ENCODE measurements at regions not wholly inside any gene's neighbourhood (a gene's known extent, or its start where the extent isn't known, plus 50 kb on each side); places are given as distances from the start of the nearest gene placed in this dataset.
"Not testable (repeated sequence)": the region's sequence is repeated elsewhere in the genome, so short reads cannot be mapped to it uniquely, and the experiment has no call there.

DNA sequence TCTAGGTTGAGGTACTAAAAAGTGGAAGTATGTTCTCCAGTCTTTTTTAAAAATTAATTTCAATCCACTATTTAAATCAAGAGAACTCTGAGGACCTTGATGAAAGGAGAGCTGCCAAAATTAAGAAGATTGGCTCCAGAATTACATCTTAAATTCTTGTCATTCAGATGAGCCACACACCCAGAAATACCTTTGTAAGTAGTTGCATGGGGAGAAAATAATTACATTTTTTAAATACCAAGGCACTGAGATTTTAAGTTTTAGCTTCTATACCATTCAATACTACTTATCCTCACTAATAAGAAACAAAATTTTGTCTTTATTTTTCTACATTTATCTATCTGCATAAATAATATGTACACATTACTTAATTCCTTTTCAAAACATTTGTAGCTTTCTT lies 1132.8 kb downstream of the OTOL1 start:
- H3K36me3 ChIP-seq (replicated peaks in 1 of 2; ENCODE audit: control insufficient read depth in 1 of 2, insufficient read depth in 2 of 2, low read length in 2 of 2), result no peaks in the 10 kb centered on the region
- no peak overlapping the region for H3K27ac ChIP-seq (ENCODE audit: low read depth in 1 of 2, low read length in 2 of 2)
- H4K20me1 ChIP-seq (ENCODE audit: insufficient read depth, low read length), result no peaks in the 10 kb centered on the region
- H3K4me1 Mint-ChIP-seq, result no peaks in the 10 kb centered on the region
- no peaks in the 10 kb centered on the region for H3K79me2 ChIP-seq (ENCODE audit: insufficient read depth, low read length)
- no peak overlapping the region for H3K9ac ChIP-seq (ENCODE audit: insufficient read depth, low read length, poor library complexity, severe bottlenecking)
- no peak for DNase-seq
- H3K4me3 Mint-ChIP-seq, result no peak overlapping the region
- peaks cover 0 to 11% (median 3%) of the 10 kb centered on the region in 7 donors for H3K9me3 Mint-ChIP-seq
- intact Hi-C loops (cut with micrococcal nuclease), result no loop called here
- TF ChIP-seq, protein P1, sequence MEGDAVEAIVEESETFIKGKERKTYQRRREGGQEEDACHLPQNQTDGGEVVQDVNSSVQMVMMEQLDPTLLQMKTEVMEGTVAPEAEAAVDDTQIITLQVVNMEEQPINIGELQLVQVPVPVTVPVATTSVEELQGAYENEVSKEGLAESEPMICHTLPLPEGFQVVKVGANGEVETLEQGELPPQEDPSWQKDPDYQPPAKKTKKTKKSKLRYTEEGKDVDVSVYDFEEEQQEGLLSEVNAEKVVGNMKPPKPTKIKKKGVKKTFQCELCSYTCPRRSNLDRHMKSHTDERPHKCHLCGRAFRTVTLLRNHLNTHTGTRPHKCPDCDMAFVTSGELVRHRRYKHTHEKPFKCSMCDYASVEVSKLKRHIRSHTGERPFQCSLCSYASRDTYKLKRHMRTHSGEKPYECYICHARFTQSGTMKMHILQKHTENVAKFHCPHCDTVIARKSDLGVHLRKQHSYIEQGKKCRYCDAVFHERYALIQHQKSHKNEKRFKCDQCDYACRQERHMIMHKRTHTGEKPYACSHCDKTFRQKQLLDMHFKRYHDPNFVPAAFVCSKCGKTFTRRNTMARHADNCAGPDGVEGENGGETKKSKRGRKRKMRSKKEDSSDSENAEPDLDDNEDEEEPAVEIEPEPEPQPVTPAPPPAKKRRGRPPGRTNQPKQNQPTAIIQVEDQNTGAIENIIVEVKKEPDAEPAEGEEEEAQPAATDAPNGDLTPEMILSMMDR (IDR thresholded peaks at IDR 0.05), result no peak
- H3K4me2 ChIP-seq (replicated peaks; ENCODE audit: extremely low read depth, low read length, poor library complexity, severe bottlenecking), result no peak overlapping the region
- H3K27me3 Mint-ChIP-seq (ENCODE audit: low read depth in 3 of 3), result peaks cover 0 to 1% (median 0%) of the 10 kb centered on the region in 3 donors
- H3K9me3 ChIP-seq (replicated peaks in 1 of 2; ENCODE audit: control insufficient read depth in 1 of 2, insufficient read depth in 1 of 2, low read length in 2 of 2), result no peaks in the 10 kb centered on the region
- no peaks in the 10 kb centered on the region for H3K4me1 ChIP-seq (ENCODE audit: control insufficient read depth in 1 of 2, insufficient read depth in 2 of 2, low read length in 2 of 2)
- H3K36me3 Mint-ChIP-seq, result no peaks in the 10 kb centered on the region
- no peak overlapping the region for H2AFZ ChIP-seq (ENCODE audit: insufficient read depth, low read depth, low read length, poor library complexity, severe bottlenecking)
- no peaks in the 10 kb centered on the region for H3K27me3 ChIP-seq (ENCODE audit: control insufficient read depth in 2 of 2, insufficient read depth in 2 of 2, low read length in 2 of 2)
- no peak overlapping the region for H3K4me3 ChIP-seq (replicated peaks in 1 of 3; ENCODE audit: low read depth in 2 of 3, low read length in 3 of 3)
- no peak overlapping the region for H3K27ac Mint-ChIP-seq

DNA sequence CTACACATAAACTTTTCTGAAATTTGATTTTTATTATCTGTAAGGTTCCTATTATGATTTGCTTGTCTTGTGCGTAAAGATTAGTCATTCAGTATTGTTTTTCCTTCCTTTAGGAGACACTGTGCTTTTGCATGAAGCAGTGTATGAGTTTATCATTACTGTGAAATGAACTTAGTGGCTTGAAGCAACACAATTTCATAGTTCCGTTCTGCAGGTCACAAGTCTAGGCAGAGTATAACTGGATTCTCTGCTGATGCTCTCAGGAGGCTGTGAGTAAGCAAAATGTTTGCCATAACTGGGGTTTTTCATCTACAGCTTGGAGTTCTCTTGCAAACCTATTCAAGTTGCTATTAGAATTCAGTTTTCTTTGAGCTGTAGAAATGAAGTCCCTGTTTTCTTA lies 1136.1 kb downstream of the OTOL1 start:
- intact Hi-C loops (cut with micrococcal nuclease), result no loop called here
- H3K4me1 Mint-ChIP-seq, result no peaks in the 10 kb centered on the region
- no peak overlapping the region for H3K27ac Mint-ChIP-seq

DNA sequence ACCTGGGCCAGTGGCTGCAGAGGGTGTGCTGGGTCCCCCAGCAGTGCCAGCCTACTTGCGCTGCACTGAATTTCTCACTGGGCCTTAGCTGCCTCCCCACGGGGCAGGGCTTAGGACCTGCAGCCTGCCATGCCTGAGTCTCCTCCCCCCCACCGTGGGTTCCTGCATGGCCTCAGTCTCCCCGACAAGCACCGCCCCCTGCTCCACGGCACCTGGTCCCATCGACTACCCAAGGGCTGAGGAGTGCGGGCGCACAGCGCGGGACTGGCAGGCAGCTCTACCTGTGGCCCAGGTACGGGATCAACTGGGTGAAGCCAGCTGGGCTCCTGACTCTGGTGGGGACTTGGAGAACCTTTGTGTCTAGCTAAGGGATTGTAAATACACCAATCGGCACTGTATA lies 1143.6 kb downstream of the OTOL1 start:
- H3K27ac ChIP-seq (ENCODE audit: low read depth in 1 of 2, low read length in 2 of 2); H3K4me3 Mint-ChIP-seq; DNase-seq; H2AFZ ChIP-seq (ENCODE audit: insufficient read depth, low read depth, low read length, poor library complexity, severe bottlenecking); H3K27me3 Mint-ChIP-seq (ENCODE audit: low read depth in 3 of 3); H3K4me2 ChIP-seq (replicated peaks; ENCODE audit: extremely low read depth, low read length, poor library complexity, severe bottlenecking); intact Hi-C loops (cut with micrococcal nuclease); H3K4me1 ChIP-seq (ENCODE audit: control insufficient read depth in 1 of 2, insufficient read depth in 2 of 2, low read length in 2 of 2); H3K36me3 Mint-ChIP-seq; H3K27ac Mint-ChIP-seq; H3K27me3 ChIP-seq (ENCODE audit: control insufficient read depth in 2 of 2, insufficient read depth in 2 of 2, low read length in 2 of 2); H3K4me3 ChIP-seq (replicated peaks in 1 of 3; ENCODE audit: low read depth in 2 of 3, low read length in 3 of 3); H3K9ac ChIP-seq (ENCODE audit: insufficient read depth, low read length, poor library complexity, severe bottlenecking); H4K20me1 ChIP-seq (ENCODE audit: insufficient read depth, low read length); H3K36me3 ChIP-seq (replicated peaks in 1 of 2; ENCODE audit: control insufficient read depth in 1 of 2, insufficient read depth in 2 of 2, low read length in 2 of 2); H3K79me2 ChIP-seq (ENCODE audit: insufficient read depth, low read length); H3K4me1 Mint-ChIP-seq: not testable (repeated sequence)
- H3K9me3 ChIP-seq (replicated peaks in 1 of 2; ENCODE audit: control insufficient read depth in 1 of 2, insufficient read depth in 1 of 2, low read length in 2 of 2), result peaks cover 0 to 14% of the 10 kb centered on the region in 2 donors
- 99% methylated on average over 11 of the region's 13 CpGs for WGBS (ENCODE audit: insufficient coverage)
- H3K9me3 Mint-ChIP-seq, result peaks cover 0 to 16% (median 7%) of the 10 kb centered on the region in 7 donors

More for the DNA sequence above, 1136.1 kb downstream of the OTOL1 start:
- no peak for DNase-seq
- H3K27me3 Mint-ChIP-seq (ENCODE audit: low read depth in 3 of 3), result peaks cover 0 to 1% (median 0%) of the 10 kb centered on the region in 3 donors
- Histone ChIP-seq H4K20me1 (ENCODE audit: insufficient read depth, low read length) (no peaks in the 10 kb centered on the region), H3K27ac (ENCODE audit: low read depth in 1 of 2, low read length in 2 of 2) (no peak overlapping the region), H3K9ac (ENCODE audit: insufficient read depth, low read length, poor library complexity, severe bottlenecking) (no peak overlapping the region), H2AFZ (ENCODE audit: insufficient read depth, low read depth, low read length, poor library complexity, severe bottlenecking) (no peak overlapping the region), H3K4me3 (replicated peaks in 1 of 3; ENCODE audit: low read depth in 2 of 3, low read length in 3 of 3) (no peak overlapping the region), H3K4me1 (ENCODE audit: control insufficient read depth in 1 of 2, insufficient read depth in 2 of 2, low read length in 2 of 2) (no peaks in the 10 kb centered on the region), H3K36me3 (replicated peaks in 1 of 2; ENCODE audit: control insufficient read depth in 1 of 2, insufficient read depth in 2 of 2, low read length in 2 of 2) (no peaks in the 10 kb centered on the region), H3K79me2 (ENCODE audit: insufficient read depth, low read length) (no peaks in the 10 kb centered on the region), H3K27me3 (ENCODE audit: control insufficient read depth in 2 of 2, insufficient read depth in 2 of 2, low read length in 2 of 2) (no peaks in the 10 kb centered on the region), H3K9me3 (replicated peaks in 1 of 2; ENCODE audit: control insufficient read depth in 1 of 2, insufficient read depth in 1 of 2, low read length in 2 of 2) (peaks cover 0 to 2% of the 10 kb centered on the region in 2 donors), H3K4me2 (replicated peaks; ENCODE audit: extremely low read depth, low read length, poor library complexity, severe bottlenecking) (no peak overlapping the region)
- H3K9me3 Mint-ChIP-seq, result peaks cover 0 to 14% (median 5%) of the 10 kb centered on the region in 7 donors
- WGBS (ENCODE audit: insufficient coverage), result 78% methylated on average over 1 of the region's 2 CpGs
- TF ChIP-seq, protein P1 (IDR thresholded peaks at IDR 0.05), result no peak
- no peaks in the 10 kb centered on the region for H3K36me3 Mint-ChIP-seq
- no peak overlapping the region for H3K4me3 Mint-ChIP-seq

All from CD14-positive monocyte (primary cell).